ENCODE measurements at regions not wholly inside any gene's neighbourhood (a gene's known extent, or its start where the extent isn't known, plus 50 kb on each side); places are given as distances from the start of the nearest gene placed in this dataset.
A peak's percentile ranks its signal among the peaks of the same experiment; 100 is the strongest.

DNA sequence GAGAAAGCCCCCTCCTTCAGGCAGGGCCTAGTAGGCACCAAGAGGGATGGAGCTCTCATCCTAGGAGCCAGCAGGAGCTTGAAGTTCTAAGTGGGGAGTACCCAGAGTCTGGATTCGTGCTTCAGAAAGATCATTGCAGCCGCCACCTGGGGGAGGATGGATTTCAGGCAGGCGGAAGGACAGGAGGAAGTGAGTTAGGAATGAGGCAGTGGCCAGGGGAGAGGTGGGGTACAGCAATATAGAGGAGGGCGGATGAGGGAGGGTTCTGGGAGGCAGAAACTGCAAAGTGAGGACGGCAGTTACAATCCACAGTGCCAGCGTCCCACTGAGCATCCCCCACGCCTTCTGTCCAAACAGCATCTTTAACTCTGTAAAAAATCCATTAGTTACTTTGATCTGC is 65.2 kb upstream of the LINGO1 start:
- Mint-ChIP-seq H3K27ac (no peak overlapping the region), H3K4me3 (no peak overlapping the region), H3K4me1 (no peaks in the 10 kb centered on the region), H3K9me3 (peaks cover 0 to 3% (median 0%) of the 10 kb centered on the region in 7 donors), H3K36me3 (no peaks in the 10 kb centered on the region), H3K27me3 (peaks cover 2% of the 10 kb centered on the region)
- Histone ChIP-seq H3K4me1 (ENCODE audit: control insufficient read depth, insufficient read depth, low read length, poor library complexity, severe bottlenecking) (no peaks in the 10 kb centered on the region), H3K36me3 (ENCODE audit: control insufficient read depth, insufficient read depth, low read length) (no peaks in the 10 kb centered on the region), H3K27ac (ENCODE audit: insufficient read depth, low read length, poor library complexity, severe bottlenecking) (no peak overlapping the region), H3K27me3 (ENCODE audit: control insufficient read depth, insufficient read depth, low read length) (no peaks in the 10 kb centered on the region), H3K4me3 (ENCODE audit: low read depth, low read length) (no peak overlapping the region), H3K9me3 (ENCODE audit: control insufficient read depth in 2 of 2, low read length in 2 of 2) (no peaks in the 10 kb centered on the region)
- DNase-seq, result no peak
- no peak for ATAC-seq (ENCODE audit: low read depth in 2 of 2)

DNA sequence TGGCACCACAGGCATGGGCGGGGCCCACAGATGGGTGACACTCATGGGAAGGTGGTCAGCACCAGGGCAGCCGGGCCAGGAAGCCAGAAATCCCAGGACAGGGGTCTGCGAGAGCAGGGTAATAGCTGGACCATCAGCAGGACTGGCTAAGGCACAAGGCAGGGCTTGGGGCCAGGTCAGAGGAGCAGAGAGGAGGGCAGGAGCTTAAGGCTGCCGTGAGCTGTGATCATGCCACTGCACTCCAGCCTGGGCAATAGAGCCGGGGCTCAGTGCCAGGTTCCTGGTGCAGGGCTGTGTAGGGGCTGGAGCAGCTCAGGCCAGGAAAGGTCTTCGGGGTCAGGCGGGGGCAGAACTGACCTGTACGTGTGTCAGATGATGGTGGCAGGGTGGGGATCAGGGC is 64.2 kb upstream of the LINGO1 start:
- Mint-ChIP-seq H3K36me3 (no peaks in the 10 kb centered on the region), H3K27ac (no peak overlapping the region), H3K4me3 (no peak overlapping the region), H3K9me3 (peaks cover 0 to 3% (median 0%) of the 10 kb centered on the region in 7 donors), H3K4me1 (no peaks in the 10 kb centered on the region), H3K27me3 (peaks cover 7% of the 10 kb centered on the region)
- Histone ChIP-seq H3K4me1 (ENCODE audit: control insufficient read depth, insufficient read depth, low read length, poor library complexity, severe bottlenecking) (no peaks in the 10 kb centered on the region), H3K36me3 (ENCODE audit: control insufficient read depth, insufficient read depth, low read length) (no peaks in the 10 kb centered on the region), H3K4me3 (ENCODE audit: low read depth, low read length) (no peak overlapping the region), H3K27ac (ENCODE audit: insufficient read depth, low read length, poor library complexity, severe bottlenecking) (no peak overlapping the region), H3K27me3 (ENCODE audit: control insufficient read depth, insufficient read depth, low read length) (peaks cover 4% of the 10 kb centered on the region), H3K9me3 (ENCODE audit: control insufficient read depth in 2 of 2, low read length in 2 of 2) (no peaks in the 10 kb centered on the region)
- ATAC-seq (ENCODE audit: low read depth in 2 of 2) (no peak), DNase-seq (no peak)

DNA sequence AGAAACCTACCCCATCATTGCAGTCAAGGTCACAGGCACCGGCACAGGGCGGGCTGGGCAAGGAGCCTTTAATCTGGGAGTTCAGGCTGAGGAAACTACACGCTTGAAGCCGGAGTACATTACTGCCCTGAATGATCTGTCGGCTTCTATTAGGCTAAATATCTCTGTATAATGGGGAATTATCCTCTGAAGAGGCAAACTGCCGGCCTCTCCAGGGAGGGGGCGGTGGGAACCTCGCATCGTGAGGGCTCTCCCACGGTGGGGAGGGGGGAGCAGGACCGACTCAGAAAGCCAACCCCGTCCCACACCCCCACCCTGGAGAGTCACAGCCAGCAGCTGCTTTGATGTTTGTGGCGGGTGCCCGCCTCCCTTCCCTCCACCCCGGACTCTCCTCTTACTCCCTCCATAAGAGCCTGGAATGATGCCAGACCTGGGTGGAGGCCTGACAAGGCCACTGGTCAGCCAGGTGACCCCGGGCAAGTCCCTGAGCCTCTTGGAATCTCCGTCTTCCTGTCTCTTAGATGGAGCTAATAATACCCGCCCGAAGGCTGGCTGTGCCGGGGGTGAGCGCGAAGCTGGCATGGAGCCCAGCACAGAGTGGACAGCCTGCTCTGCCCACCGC is 63.4 kb upstream of the LINGO1 start:
- Histone ChIP-seq H3K4me1 (ENCODE audit: control insufficient read depth, insufficient read depth, low read length, poor library complexity, severe bottlenecking) (no peaks in the 10 kb centered on the region), H3K4me3 (ENCODE audit: low read depth, low read length) (no peak overlapping the region), H3K27ac (ENCODE audit: insufficient read depth, low read length, poor library complexity, severe bottlenecking) (no peak overlapping the region), H3K27me3 (ENCODE audit: control insufficient read depth, insufficient read depth, low read length) (peaks cover 4% of the 10 kb centered on the region), H3K36me3 (ENCODE audit: control insufficient read depth, insufficient read depth, low read length) (no peaks in the 10 kb centered on the region), H3K9me3 (ENCODE audit: control insufficient read depth in 2 of 2, low read length in 2 of 2) (no peaks in the 10 kb centered on the region)
- ATAC-seq (ENCODE audit: low read depth in 2 of 2), result no peak
- Mint-ChIP-seq H3K27ac (no peak overlapping the region), H3K36me3 (no peaks in the 10 kb centered on the region), H3K27me3 (peaks cover 7% of the 10 kb centered on the region), H3K4me3 (no peak overlapping the region), H3K4me1 (no peaks in the 10 kb centered on the region), H3K9me3 (peaks cover 0 to 3% (median 0%) of the 10 kb centered on the region in 7 donors)
- no peak for DNase-seq

DNA sequence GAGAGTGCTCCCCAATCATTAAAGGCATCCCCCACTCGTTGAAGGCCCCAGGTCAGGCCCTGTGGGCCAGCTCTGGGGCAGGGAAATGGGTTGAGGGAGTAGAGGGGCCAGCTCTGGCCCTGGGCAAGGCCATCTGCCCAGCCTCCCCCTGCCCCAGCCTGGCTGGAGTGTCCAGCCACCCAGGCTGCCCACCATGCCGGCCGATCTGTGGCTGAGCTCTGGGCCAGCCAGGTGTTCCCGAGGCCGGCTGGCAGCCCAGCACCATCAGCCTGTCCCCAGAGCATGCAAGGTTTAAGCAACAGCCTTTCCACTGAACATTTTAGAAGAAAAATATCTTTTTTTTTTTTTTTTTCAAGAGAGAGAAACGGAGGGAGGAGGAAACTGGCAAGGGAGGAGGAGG is 62.8 kb upstream of the LINGO1 start:
- peaks cover 4% of the 10 kb centered on the region for H3K27me3 ChIP-seq (ENCODE audit: control insufficient read depth, insufficient read depth, low read length)
- H3K27ac ChIP-seq (ENCODE audit: insufficient read depth, low read length, poor library complexity, severe bottlenecking), result no peak overlapping the region
- no peaks in the 10 kb centered on the region for H3K4me1 ChIP-seq (ENCODE audit: control insufficient read depth, insufficient read depth, low read length, poor library complexity, severe bottlenecking)
- peaks cover 0 to 3% (median 0%) of the 10 kb centered on the region in 7 donors for H3K9me3 Mint-ChIP-seq
- no peak for DNase-seq
- no peak overlapping the region for H3K27ac Mint-ChIP-seq
- no peaks in the 10 kb centered on the region for H3K36me3 ChIP-seq (ENCODE audit: control insufficient read depth, insufficient read depth, low read length)
- H3K4me3 ChIP-seq (ENCODE audit: low read depth, low read length), result no peak overlapping the region
- no peaks in the 10 kb centered on the region for H3K9me3 ChIP-seq (ENCODE audit: control insufficient read depth in 2 of 2, low read length in 2 of 2)
- H3K36me3 Mint-ChIP-seq, result no peaks in the 10 kb centered on the region
- H3K4me1 Mint-ChIP-seq, result no peaks in the 10 kb centered on the region
- H3K27me3 Mint-ChIP-seq, result peaks cover 7% of the 10 kb centered on the region
- no peak overlapping the region for H3K4me3 Mint-ChIP-seq
- no peak for ATAC-seq (ENCODE audit: low read depth in 2 of 2)

DNA sequence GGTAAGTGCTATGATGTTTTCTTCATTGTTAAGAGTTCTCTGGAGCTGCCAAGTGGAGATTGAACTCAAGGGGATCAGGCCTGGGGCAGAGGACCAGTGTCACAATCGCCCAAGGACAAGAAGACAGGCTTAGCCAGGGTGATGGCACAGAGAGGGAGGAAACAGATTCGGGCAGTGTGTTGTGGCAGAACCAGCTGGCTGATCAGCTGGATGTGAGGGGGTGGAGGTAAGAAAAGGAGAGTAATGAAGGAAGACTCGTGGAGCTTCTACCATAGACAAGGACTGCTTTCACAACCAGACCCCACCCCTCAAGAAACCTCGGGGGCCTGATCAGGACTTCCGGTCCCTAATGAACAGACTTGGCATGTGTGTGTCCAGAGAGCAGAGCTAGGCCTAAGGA is 60.9 kb upstream of the LINGO1 start:
- no peaks in the 10 kb centered on the region for H3K36me3 Mint-ChIP-seq
- H3K27me3 Mint-ChIP-seq, result peaks cover 7% of the 10 kb centered on the region
- peaks cover 4% of the 10 kb centered on the region for H3K27me3 ChIP-seq (ENCODE audit: control insufficient read depth, insufficient read depth, low read length)

DNA sequence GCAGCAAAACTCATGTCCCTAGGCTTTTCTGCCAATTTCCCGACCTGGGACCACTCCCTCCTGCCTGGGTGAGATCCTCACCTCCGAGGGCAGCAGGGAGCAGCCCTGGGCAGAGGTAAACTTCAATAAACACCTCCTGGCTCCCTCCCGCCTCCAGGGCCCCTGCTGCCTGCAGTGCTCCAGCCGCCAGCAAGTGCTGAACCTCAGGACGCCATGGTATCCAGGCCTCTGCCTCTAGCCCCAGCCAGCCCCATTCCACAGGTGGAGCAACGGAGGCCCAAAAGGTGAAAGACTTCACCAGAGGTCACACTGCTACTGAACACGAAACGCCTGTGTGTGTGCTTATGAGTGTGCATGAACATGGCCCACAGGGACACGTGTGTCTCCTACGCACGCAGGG is 59.9 kb upstream of the LINGO1 start:
- Histone ChIP-seq H3K9me3 (ENCODE audit: control insufficient read depth in 2 of 2, low read length in 2 of 2) (no peaks in the 10 kb centered on the region), H3K36me3 (ENCODE audit: control insufficient read depth, insufficient read depth, low read length) (no peaks in the 10 kb centered on the region), H3K4me1 (ENCODE audit: control insufficient read depth, insufficient read depth, low read length, poor library complexity, severe bottlenecking) (no peaks in the 10 kb centered on the region), H3K27ac (ENCODE audit: insufficient read depth, low read length, poor library complexity, severe bottlenecking) (no peak overlapping the region), H3K27me3 (ENCODE audit: control insufficient read depth, insufficient read depth, low read length) (peaks cover 4% of the 10 kb centered on the region), H3K4me3 (ENCODE audit: low read depth, low read length) (no peak overlapping the region)
- H3K36me3 Mint-ChIP-seq, result no peaks in the 10 kb centered on the region
- no peak for DNase-seq
- ATAC-seq (ENCODE audit: low read depth in 2 of 2), result no peak
- no peak overlapping the region for H3K27ac Mint-ChIP-seq
- H3K4me3 Mint-ChIP-seq, result no peak overlapping the region
- peaks cover 0 to 3% (median 0%) of the 10 kb centered on the region in 7 donors for H3K9me3 Mint-ChIP-seq
- H3K27me3 Mint-ChIP-seq, result peaks cover 7% of the 10 kb centered on the region
- H3K4me1 Mint-ChIP-seq, result no peaks in the 10 kb centered on the region

More for the DNA sequence above, 60.9 kb upstream of the LINGO1 start:
- no peaks in the 10 kb centered on the region for H3K4me1 ChIP-seq (ENCODE audit: control insufficient read depth, insufficient read depth, low read length, poor library complexity, severe bottlenecking)
- Mint-ChIP-seq H3K4me1 (no peaks in the 10 kb centered on the region), H3K9me3 (peaks cover 0 to 3% (median 0%) of the 10 kb centered on the region in 7 donors), H3K27ac (no peak overlapping the region), H3K4me3 (peak overlapping the region in 1 of 4 donors; percentile 87)
- no peaks in the 10 kb centered on the region for H3K36me3 ChIP-seq (ENCODE audit: control insufficient read depth, insufficient read depth, low read length)
- no peak for ATAC-seq (ENCODE audit: low read depth in 2 of 2)
- no peaks in the 10 kb centered on the region for H3K9me3 ChIP-seq (ENCODE audit: control insufficient read depth in 2 of 2, low read length in 2 of 2)
- no peak overlapping the region for H3K27ac ChIP-seq (ENCODE audit: insufficient read depth, low read length, poor library complexity, severe bottlenecking)
- H3K4me3 ChIP-seq (ENCODE audit: low read depth, low read length), result no peak overlapping the region
- no peak for DNase-seq

DNA sequence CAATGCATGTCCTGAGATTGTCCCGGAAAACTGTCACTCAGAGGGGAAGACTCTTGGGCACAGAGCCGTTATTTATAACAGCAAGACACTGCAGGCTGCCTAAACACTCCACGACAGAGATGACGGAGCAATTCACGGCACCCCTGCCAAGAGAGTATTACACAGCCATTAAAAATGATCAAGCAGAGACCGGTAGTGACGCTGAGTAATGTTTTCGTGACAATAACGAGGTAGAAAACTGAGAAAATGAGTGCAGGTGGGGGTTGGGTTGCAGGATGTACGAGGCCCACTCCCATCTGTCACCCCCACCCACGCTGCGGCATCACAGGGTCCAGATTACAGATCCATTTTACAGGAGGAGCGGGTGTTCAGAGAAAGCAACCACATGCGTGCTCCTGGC is 58.9 kb upstream of the LINGO1 start:
- no peaks in the 10 kb centered on the region for H3K4me1 Mint-ChIP-seq

DNA sequence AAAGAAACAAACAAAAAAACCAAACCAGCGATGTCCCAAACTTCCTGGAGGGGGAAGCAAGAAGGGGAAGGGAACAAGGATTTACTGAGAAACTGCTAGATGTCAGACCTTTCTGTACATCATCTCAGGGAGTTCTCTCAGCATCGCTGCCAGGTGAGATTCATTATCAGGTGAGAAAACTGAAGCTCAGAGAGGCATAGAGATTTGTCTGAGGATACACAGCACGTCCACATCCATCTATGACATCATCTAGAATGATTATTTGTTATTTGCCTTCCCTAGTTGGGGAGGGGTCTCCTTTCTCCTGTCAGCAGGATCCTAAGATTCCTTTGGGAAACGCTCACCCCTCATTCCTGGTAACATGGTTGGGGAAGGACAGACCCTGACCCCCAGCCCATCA is 57.1 kb upstream of the LINGO1 start:
- Histone ChIP-seq H3K9me3 (ENCODE audit: control insufficient read depth in 2 of 2, low read length in 2 of 2) (no peaks in the 10 kb centered on the region), H3K4me3 (ENCODE audit: low read depth, low read length) (no peak overlapping the region), H3K27me3 (ENCODE audit: control insufficient read depth, insufficient read depth, low read length) (peaks cover 4% of the 10 kb centered on the region), H3K36me3 (ENCODE audit: control insufficient read depth, insufficient read depth, low read length) (no peaks in the 10 kb centered on the region), H3K4me1 (ENCODE audit: control insufficient read depth, insufficient read depth, low read length, poor library complexity, severe bottlenecking) (no peaks in the 10 kb centered on the region), H3K27ac (ENCODE audit: insufficient read depth, low read length, poor library complexity, severe bottlenecking) (no peak overlapping the region)
- peaks cover 0 to 3% (median 0%) of the 10 kb centered on the region in 7 donors for H3K9me3 Mint-ChIP-seq
- H3K36me3 Mint-ChIP-seq, result no peaks in the 10 kb centered on the region
- no peak for DNase-seq
- H3K4me3 Mint-ChIP-seq, result no peak overlapping the region
- H3K27me3 Mint-ChIP-seq, result peaks cover 7% of the 10 kb centered on the region
- H3K4me1 Mint-ChIP-seq, result no peaks in the 10 kb centered on the region
- no peak for ATAC-seq (ENCODE audit: low read depth in 2 of 2)
- peak overlapping the region in 1 of 3 donors; percentile 57 for H3K27ac Mint-ChIP-seq

More for the DNA sequence above, 58.9 kb upstream of the LINGO1 start:
- H3K9me3 ChIP-seq (ENCODE audit: control insufficient read depth in 2 of 2, low read length in 2 of 2), result no peaks in the 10 kb centered on the region
- H3K27ac ChIP-seq (ENCODE audit: insufficient read depth, low read length, poor library complexity, severe bottlenecking), result no peak overlapping the region
- ATAC-seq (ENCODE audit: low read depth in 2 of 2), result no peak
- H3K36me3 ChIP-seq (ENCODE audit: control insufficient read depth, insufficient read depth, low read length), result no peaks in the 10 kb centered on the region
- no peak overlapping the region for H3K4me3 Mint-ChIP-seq
- no peaks in the 10 kb centered on the region for H3K36me3 Mint-ChIP-seq
- peaks cover 7% of the 10 kb centered on the region for H3K27me3 Mint-ChIP-seq
- no peaks in the 10 kb centered on the region for H3K4me1 ChIP-seq (ENCODE audit: control insufficient read depth, insufficient read depth, low read length, poor library complexity, severe bottlenecking)
- H3K27ac Mint-ChIP-seq, result no peak overlapping the region
- DNase-seq, result no peak
- H3K9me3 Mint-ChIP-seq, result peaks cover 0 to 3% (median 0%) of the 10 kb centered on the region in 7 donors
- H3K27me3 ChIP-seq (ENCODE audit: control insufficient read depth, insufficient read depth, low read length), result peaks cover 4% of the 10 kb centered on the region
- H3K4me3 ChIP-seq (ENCODE audit: low read depth, low read length), result no peak overlapping the region
